HepG2 (cell line): ENCODE measurements at regions not wholly inside any gene's neighbourhood (a gene's known extent, or its start where the extent isn't known, plus 50 kb on each side); places are given as distances from the start of the nearest gene placed in this dataset.

Source experiments
- ATAC-seq: fragments of 200-7000 bp; cut with Tn5 transposase; 3 replicates; pipeline ENCODE4 v1.9.1; 2020; ENCODE audit warnings: mild to moderate bottlenecking, moderate library complexity
- BruUV-seq: library from RNA; stranded (reverse); fragments of 400-500 nt; replicated peaks from 2 replicates; lab custom pipeline; 2021; lab: Mats Ljungman, UMichigan
- CTCF ChIA-PET: fragments of 300-600 bp; formaldehyde crosslinking; extraction: SDS; loops from one replicate; lab custom pipeline; 2021; ENCODE audit warnings: low total read pairs, inconsistent platforms, low intra/inter-chr PET ratio; lab: Yijun Ruan, JAX
- POLR2A ChIA-PET: fragments of 350-600 bp; sonication (Branson Sonifier 250); formaldehyde crosslinking; loops from one replicate; lab custom pipeline; 2020; ENCODE audit warnings: antibody characterized with exemption, inconsistent platforms; lab: Yijun Ruan, JAX
- DNase-seq: peaks from one replicate; pipeline ENCODE4 v3.0.0-alpha.2; 2015; ENCODE audit warnings: low spot score
- FAIRE-seq: peaks from 3 replicates; lab custom pipeline; 2011; peaks lifted over from hg19 to GRCh38; lab: Jason Lieb, UNC
- H2AFZ ChIP-seq: one replicate; pipeline ENCODE4 v1.6.1; 2011; ENCODE audit warnings: low read length, inconsistent platforms
- H3K27ac ChIP-seq: fragments of 300-600 bp; 3 replicates; pipeline ENCODE4 v1.8.0; 2011; ENCODE audit warnings: mixed run types, mild to moderate bottlenecking, mixed read lengths, low read length, inconsistent platforms; ENCODE audit not compliant: insufficient read depth; ENCODE audit errors: extremely low read length
- H3K27me3 ChIP-seq, 2 experiments: fragments of 200-600 bp in 1 of 2; 2 replicates in 1 of 2; 3 replicates in 1 of 2; pipeline versions ENCODE4 v1.6.0 to v1.8.0; 2011; ENCODE audit warnings: low read length in 2 of 2, mild to moderate bottlenecking in 2 of 2, moderate library complexity in 2 of 2, inconsistent platforms in 1 of 2; ENCODE audit not compliant: insufficient read depth in 2 of 2, control insufficient read depth in 1 of 2
- H3K36me3 ChIP-seq, 2 experiments: fragments of 200-600 bp in 1 of 2; replicated peaks in 1 of 2; 2 replicates in 1 of 2; 3 replicates in 1 of 2; pipeline versions ENCODE4 v1.5.1 to v1.8.0; 2011; ENCODE audit warnings: low read length in 2 of 2, inconsistent platforms in 1 of 2; ENCODE audit not compliant: insufficient read depth in 2 of 2, control insufficient read depth in 1 of 2
- H3K4me1 ChIP-seq: 2 replicates; pipeline ENCODE4 v1.5.1; 2012; ENCODE audit warnings: low read length, inconsistent platforms; ENCODE audit not compliant: insufficient read depth
- H3K4me2 ChIP-seq: 2 replicates; pipeline ENCODE4 v1.6.0; 2011; ENCODE audit warnings: low read depth, low read length, inconsistent platforms
- H3K4me3 ChIP-seq, 3 experiments: fragments of 200-600 bp in 1 of 3; sonication (generic), shearing (Covaris generic) in 1 of 3; replicated peaks in 1 of 3; 2 replicates each; pipeline ENCODE4 v1.5.1; 2011 to 2016; ENCODE audit warnings: low read length in 3 of 3, inconsistent platforms in 2 of 3, low read depth in 2 of 3, mild to moderate bottlenecking in 2 of 3, control low read depth in 1 of 3, mixed read lengths in 1 of 3; ENCODE audit not compliant: insufficient read depth in 1 of 3
- H3K79me2 ChIP-seq: one replicate; pipeline ENCODE4 v1.6.1; 2011; ENCODE audit warnings: low read length, inconsistent platforms; ENCODE audit not compliant: insufficient read depth
- H3K9ac ChIP-seq: 2 replicates; pipeline ENCODE4 v1.6.0; 2011; ENCODE audit warnings: mild to moderate bottlenecking, low read depth, low read length, inconsistent platforms; ENCODE audit not compliant: insufficient read depth
- H3K9me3 ChIP-seq: 2 replicates; pipeline ENCODE4 v1.5.1; 2012; ENCODE audit warnings: mild to moderate bottlenecking, low read length
- H4K20me1 ChIP-seq: 2 replicates; pipeline ENCODE4 v1.6.0; 2011; ENCODE audit warnings: inconsistent platforms, mild to moderate bottlenecking, low read length, moderate library complexity; ENCODE audit not compliant: insufficient read depth
- DBP ChIP-seq: sonication (generic); formaldehyde crosslinking; IDR thresholded peaks from 2 replicates; pipeline ENCODE4 v1.4.0; 2020; ENCODE audit warnings: missing genetic modification reagents; ENCODE audit errors: not compliant biosample characterization
- FOXP4 ChIP-seq: sonication (generic); formaldehyde crosslinking; IDR thresholded peaks from 2 replicates; pipeline ENCODE4 v1.4.0; 2020; ENCODE audit warnings: missing genetic modification reagents
- KDM5A ChIP-seq: fragments of 200-600 bp; sonication (generic); IDR thresholded peaks from 2 replicates; pipeline ENCODE4 v1.7.0; 2018; ENCODE audit warnings: antibody characterized with exemption, mild to moderate bottlenecking, low read length, borderline replicate concordance
- NR2F1 ChIP-seq, 2 experiments: fragments of 450-650 bp in 1 of 2; formaldehyde crosslinking in 1 of 2; IDR thresholded peaks; 2 replicates each; pipeline versions ENCODE4 v1.5.0 to v1.6.1; 2016 to 2020; ENCODE audit warnings: mild to moderate bottlenecking in 1 of 2, missing compliant biosample characterization in 1 of 2, missing genetic modification reagents in 1 of 2, moderate library complexity in 1 of 2
- PATZ1 ChIP-seq: sonication (generic); formaldehyde crosslinking; IDR thresholded peaks from 2 replicates; pipeline ENCODE4 v1.4.0; 2020; ENCODE audit warnings: missing genetic modification reagents
- ZFP91 ChIP-seq: sonication (generic); formaldehyde crosslinking; IDR thresholded peaks from 2 replicates; pipeline ENCODE4 v1.9.0; 2022; ENCODE audit warnings: missing genetic modification reagents, mild to moderate bottlenecking, borderline replicate concordance
- ZFX ChIP-seq: sonication (generic); formaldehyde crosslinking; IDR thresholded peaks from 2 replicates; pipeline ENCODE4 v1.4.0; 2020; ENCODE audit warnings: mild to moderate bottlenecking, low read depth, missing genetic modification reagents, moderate library complexity
- ZNF280B ChIP-seq: sonication (generic); formaldehyde crosslinking; IDR thresholded peaks from 2 replicates; pipeline ENCODE4 v1.5.0; 2020; ENCODE audit warnings: missing genetic modification reagents, mild to moderate bottlenecking, borderline replicate concordance
- ZNF337 ChIP-seq: sonication (generic); formaldehyde crosslinking; IDR thresholded peaks from 2 replicates; pipeline ENCODE4 v1.5.1; 2020; ENCODE audit warnings: missing genetic modification reagents, low read depth, mild to moderate bottlenecking, borderline replicate concordance
- ZNF558 ChIP-seq: sonication (generic); formaldehyde crosslinking; IDR thresholded peaks from 2 replicates; pipeline ENCODE4 v1.9.0; 2022; ENCODE audit warnings: mild to moderate bottlenecking, missing genetic modification reagents, borderline replicate concordance
- ZNF629 ChIP-seq: sonication (generic); formaldehyde crosslinking; conservative IDR thresholded peaks from 2 replicates; pipeline ENCODE4 v1.5.0; 2020; ENCODE audit warnings: missing genetic modification reagents
- WGBS: methylation state at CpG from one replicate; pipeline ENCODE4 v1.1.6; 2017; ENCODE audit warnings: low lambda C conversion rate; 5-methylcytosine and 5-hydroxymethylcytosine counted together
- in situ Hi-C: cut with HindIII; loops from 2 replicates; pipeline ENCODE4 v1.10.0; 2017; ENCODE audit warnings: low pct_unique_long_range_greater_than_20kb; ENCODE audit not compliant: extremely low pct_ligation_motif_present
- intact Hi-C: fragments of 100-400 bp; cut with micrococcal nuclease; formaldehyde crosslinking; loops from one replicate; pipeline ENCODE4 v1.10.0; 2022; ENCODE audit not compliant: unreplicated experiment

- BruUV-seq: no TSS peak
- no peaks in the 10 kb centered on the region for H3K79me2 ChIP-seq
- ATAC-seq (no peak), FAIRE-seq (no peak), DNase-seq (no peak)
- intact Hi-C loops (no loop called here), in situ Hi-C loops (no loop called here)
- H3K36me3 ChIP-seq: no peaks in the 10 kb centered on the region
- no peak overlapping the region for H3K27ac ChIP-seq
- WGBS: 3% methylated on average over 1 of the region's 1 CpG
- no peak overlapping the region for H2AFZ ChIP-seq
- CTCF ChIA-PET: interaction anchor here (0.6 kb wide), 1 partner anchor 20 kb away, joined by 3 read pairs; no protein-coding TSS in a partner anchor
- POLR2A ChIA-PET: no interaction called here
- H3K4me3 ChIP-seq: no peak overlapping the region
- H3K27me3 ChIP-seq: peaks cover 0 to 9% of the 10 kb centered on the region in 2 experiments; a peak in 3 of 5 replicates
- H3K9me3 ChIP-seq: no peaks in the 10 kb centered on the region
- no peak overlapping the region for H3K9ac ChIP-seq
- H3K4me1 ChIP-seq: no peaks in the 10 kb centered on the region
- no peaks in the 10 kb centered on the region for H4K20me1 ChIP-seq
- no peak overlapping the region for H3K4me2 ChIP-seq
- no peak for TF ChIP-seq NR2F1 (CRISPR knock-in tag; IDR thresholded peaks at IDR 0.05)
- TF ChIP-seq FOXP4 (CRISPR knock-in tag): no peak
- TF ChIP-seq ZNF337 (CRISPR knock-in tag): no peak
- TF ChIP-seq ZFX: no peak
- no peak for TF ChIP-seq ZNF629 (CRISPR knock-in tag)
- no peak for TF ChIP-seq KDM5A
- no peak for TF ChIP-seq ZNF558 (CRISPR knock-in tag)
- no peak for TF ChIP-seq ZNF280B (CRISPR knock-in tag)
- no peak for TF ChIP-seq DBP (CRISPR knock-in tag)
- TF ChIP-seq PATZ1 (CRISPR knock-in tag): no peak
- no peak for TF ChIP-seq ZFP91 (CRISPR knock-in tag)
Measured at GRCh38 chr10:113473011-113473410, 79.8 kb upstream of the HABP2 start.
